Fibroblast of the aortic adventitia (primary cell): ENCODE measurements at regions not wholly inside any gene's neighbourhood (a gene's known extent, or its start where the extent isn't known, plus 50 kb on each side); places are given as distances from the start of the nearest gene placed in this dataset.

Source experiments
- DNase-seq: peaks from one replicate; pipeline ENCODE4 v3.0.0-alpha.2; 2010; ENCODE audit warnings: low read depth
- H3K4me3 ChIP-seq: 2 replicates; pipeline ENCODE4 v1.5.1; 2011; ENCODE audit warnings: low read depth, mild to moderate bottlenecking, control low read depth, low read length, moderate library complexity
- TF ChIP-seq, protein P1 (sequence below): IDR thresholded peaks from 2 replicates; pipeline ENCODE4 v1.5.1; 2011; ENCODE audit warnings: mild to moderate bottlenecking, low read length, control low read depth, inconsistent platforms; ENCODE audit not compliant: insufficient read depth

DNA sequence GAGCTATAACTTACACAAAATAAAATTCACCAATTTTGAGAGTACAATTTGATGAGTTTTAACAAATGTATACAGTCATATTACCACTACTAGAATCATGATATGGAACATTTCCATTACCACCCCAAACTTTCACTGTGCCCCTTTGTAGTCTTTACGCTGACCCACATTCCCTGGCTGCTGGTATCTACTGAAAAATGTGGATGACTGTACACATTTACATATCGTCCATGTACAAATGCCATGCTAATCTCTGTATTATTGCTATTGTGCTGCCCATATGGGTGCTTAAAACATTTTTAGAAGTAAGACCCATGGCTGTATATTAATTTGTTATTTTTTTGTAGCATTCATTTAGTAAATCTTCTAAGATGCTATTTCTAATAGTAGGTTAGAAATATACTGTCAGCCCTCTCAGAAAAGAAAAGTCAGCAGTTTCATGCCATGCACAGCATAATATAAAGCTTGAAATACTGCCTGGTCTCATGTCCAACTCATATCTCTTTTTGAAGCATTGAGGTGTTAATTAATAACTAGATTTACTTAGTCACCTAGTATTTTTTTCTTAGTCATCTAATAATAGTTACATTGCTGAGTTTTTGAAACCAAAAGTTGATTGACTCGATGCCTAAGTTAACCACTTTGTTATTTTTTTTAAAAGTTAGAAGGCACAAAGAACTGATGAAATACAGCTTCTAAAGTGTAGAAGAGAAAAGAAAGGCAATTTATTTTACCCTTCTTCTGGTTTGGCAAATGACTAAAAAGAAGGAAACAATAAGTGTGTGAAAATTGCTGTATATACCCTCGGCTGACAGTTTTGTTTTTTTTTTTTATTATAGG lies 188.3 kb upstream of the MEF2C start:
- no peak overlapping the region for H3K4me3 ChIP-seq
- TF ChIP-seq, protein P1, sequence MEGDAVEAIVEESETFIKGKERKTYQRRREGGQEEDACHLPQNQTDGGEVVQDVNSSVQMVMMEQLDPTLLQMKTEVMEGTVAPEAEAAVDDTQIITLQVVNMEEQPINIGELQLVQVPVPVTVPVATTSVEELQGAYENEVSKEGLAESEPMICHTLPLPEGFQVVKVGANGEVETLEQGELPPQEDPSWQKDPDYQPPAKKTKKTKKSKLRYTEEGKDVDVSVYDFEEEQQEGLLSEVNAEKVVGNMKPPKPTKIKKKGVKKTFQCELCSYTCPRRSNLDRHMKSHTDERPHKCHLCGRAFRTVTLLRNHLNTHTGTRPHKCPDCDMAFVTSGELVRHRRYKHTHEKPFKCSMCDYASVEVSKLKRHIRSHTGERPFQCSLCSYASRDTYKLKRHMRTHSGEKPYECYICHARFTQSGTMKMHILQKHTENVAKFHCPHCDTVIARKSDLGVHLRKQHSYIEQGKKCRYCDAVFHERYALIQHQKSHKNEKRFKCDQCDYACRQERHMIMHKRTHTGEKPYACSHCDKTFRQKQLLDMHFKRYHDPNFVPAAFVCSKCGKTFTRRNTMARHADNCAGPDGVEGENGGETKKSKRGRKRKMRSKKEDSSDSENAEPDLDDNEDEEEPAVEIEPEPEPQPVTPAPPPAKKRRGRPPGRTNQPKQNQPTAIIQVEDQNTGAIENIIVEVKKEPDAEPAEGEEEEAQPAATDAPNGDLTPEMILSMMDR, result no peak
- no peak for DNase-seq

GRCh38 chr5:89069591-89069990 lies 186.6 kb upstream of the MEF2C start:
- TF ChIP-seq, protein P1, result no peak
- H3K4me3 ChIP-seq, result no peak overlapping the region
- no peak for DNase-seq

- TF ChIP-seq, protein P1, result no peak
- H3K4me3 ChIP-seq, result no peak overlapping the region
- no peak for DNase-seq
Measured at GRCh38 chr5:89067362-89067761, 184.4 kb upstream of the MEF2C start.

- TF ChIP-seq, protein P1, result no peak
- no peak for DNase-seq
- H3K4me3 ChIP-seq, result no peak overlapping the region
Measured at GRCh38 chr5:89065919-89066318, 182.9 kb upstream of the MEF2C start.

DNA sequence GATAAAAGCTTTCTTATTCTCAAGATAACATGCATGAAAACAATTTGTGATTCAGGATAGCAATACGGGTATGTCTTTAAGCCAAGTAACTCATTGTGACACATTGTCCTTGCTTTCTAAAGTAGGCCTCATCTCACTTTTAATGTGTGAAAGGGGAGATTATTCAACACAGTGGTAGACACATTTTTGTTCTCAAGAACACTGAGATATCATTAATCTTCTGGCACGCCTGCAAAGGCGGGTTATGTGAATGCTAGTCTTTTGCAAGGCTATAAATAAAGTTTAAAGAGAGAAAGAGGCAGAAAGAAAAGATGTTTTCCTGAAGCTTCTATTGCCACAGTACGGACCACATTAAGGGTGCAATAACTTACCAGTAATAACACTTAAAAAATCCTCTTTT lies 181.8 kb upstream of the MEF2C start:
- TF ChIP-seq, protein P1, result no peak
- DNase-seq, result peak; percentile 10

GRCh38 chr5:89064054-89064453 lies 181.1 kb upstream of the MEF2C start:
- no peak overlapping the region for H3K4me3 ChIP-seq
- DNase-seq, result no peak
- TF ChIP-seq, protein P1, result no peak

More for the DNA sequence above, 181.8 kb upstream of the MEF2C start:
- H3K4me3 ChIP-seq, result no peak overlapping the region

- H3K4me3 ChIP-seq, result no peak overlapping the region
- no peak for DNase-seq
- TF ChIP-seq, protein P1, result no peak
Measured at GRCh38 chr5:89060768-89061167, 177.8 kb upstream of the MEF2C start.
